Large intestine (tissue), 3 donors: ENCODE measurements at regions not wholly inside any gene's neighbourhood (a gene's known extent, or its start where the extent isn't known, plus 50 kb on each side); places are given as distances from the start of the nearest gene placed in this dataset.
"Not testable (repeated sequence)": the region's sequence is repeated elsewhere in the genome, so short reads cannot be mapped to it uniquely, and the experiment has no call there.

ENCODE experiments used
- DNase-seq, 2 donors: peaks; one replicate each; pipeline versions ENCODE4 v3.0.0 to v3.0.0-alpha.2; 2013
- H3K27ac ChIP-seq: one replicate; pipeline ENCODE4 v1.5.1; 2013; ENCODE audit warnings: low read length
- H3K27me3 ChIP-seq: 2 replicates; pipeline ENCODE4 v1.6.1; 2013; ENCODE audit warnings: low read length; ENCODE audit not compliant: control insufficient read depth, insufficient read depth
- H3K36me3 ChIP-seq: 2 replicates; pipeline ENCODE4 v1.6.1; 2013; ENCODE audit warnings: low read length; ENCODE audit not compliant: control insufficient read depth, insufficient read depth
- H3K4me1 ChIP-seq: one replicate; pipeline ENCODE4 v1.6.1; 2013; ENCODE audit warnings: low read length; ENCODE audit not compliant: control insufficient read depth, insufficient read depth
- H3K4me3 ChIP-seq: one replicate; pipeline ENCODE4 v1.5.1; 2013; ENCODE audit warnings: low read length
- H3K9me3 ChIP-seq: one replicate; pipeline ENCODE4 v1.6.1; 2013; ENCODE audit warnings: mild to moderate bottlenecking, low read depth, low read length, moderate library complexity; ENCODE audit not compliant: control insufficient read depth
- WGBS: methylation state at CpG from one replicate; pipeline ENCODE4 v1.1.5; 2013; ENCODE audit warnings: low lambda C conversion rate; ENCODE audit not compliant: insufficient coverage; 5-methylcytosine and 5-hydroxymethylcytosine counted together

GRCh38 chr5:158244882-158245281, 385.9 kb upstream of the CLINT1 start:
- Histone ChIP-seq H3K27ac (no peak overlapping the region), H3K4me3 (no peak overlapping the region), H3K9me3 (no peaks in the 10 kb centered on the region), H3K27me3 (no peaks in the 10 kb centered on the region), H3K4me1 (no peaks in the 10 kb centered on the region), H3K36me3 (no peaks in the 10 kb centered on the region)
- DNase-seq: no peak
- WGBS: 75% methylated on average over 3 of the region's 3 CpGs

- H3K36me3 ChIP-seq: no peaks in the 10 kb centered on the region
These were observed 377.8 kb upstream of the CLINT1 start for GRCh38 chr5:158236511-158237335.

GRCh38 chr5:158235159-158235547, 376.2 kb upstream of the CLINT1 start:
- H3K36me3 ChIP-seq: no peaks in the 10 kb centered on the region
- H3K4me3 ChIP-seq: no peak overlapping the region
- DNase-seq: no peak
- no peaks in the 10 kb centered on the region for H3K4me1 ChIP-seq
- H3K27ac ChIP-seq: no peak overlapping the region
- no CpG with 5 or more reads among the region's 4 CpGs for WGBS
- H3K27me3 ChIP-seq: no peaks in the 10 kb centered on the region
- no peaks in the 10 kb centered on the region for H3K9me3 ChIP-seq

More at GRCh38 chr5:158236511-158237335, 377.8 kb upstream of the CLINT1 start:
- Histone ChIP-seq H3K9me3 (no peaks in the 10 kb centered on the region), H3K27ac (no peak overlapping the region), H3K4me3 (no peak overlapping the region), H3K27me3 (no peaks in the 10 kb centered on the region), H3K4me1 (no peaks in the 10 kb centered on the region)
- no CpG with 5 or more reads among the region's 3 CpGs for WGBS
- DNase-seq: no peak

- no peaks in the 10 kb centered on the region for H3K27me3 ChIP-seq
- no peak overlapping the region for H3K4me3 ChIP-seq
- H3K9me3 ChIP-seq: no peaks in the 10 kb centered on the region
- no peaks in the 10 kb centered on the region for H3K36me3 ChIP-seq
- no peak overlapping the region for H3K27ac ChIP-seq
- DNase-seq: no peak
- WGBS: 25% methylated on average over 3 of the region's 11 CpGs
- H3K4me1 ChIP-seq: no peaks in the 10 kb centered on the region
These were observed 375.6 kb upstream of the CLINT1 start for GRCh38 chr5:158234323-158235158.

- Histone ChIP-seq H3K27me3 (no peaks in the 10 kb centered on the region), H3K4me3 (no peak overlapping the region), H3K27ac (no peak overlapping the region), H3K9me3 (no peaks in the 10 kb centered on the region), H3K4me1 (no peaks in the 10 kb centered on the region), H3K36me3 (no peaks in the 10 kb centered on the region)
- DNase-seq: no peak
- WGBS: 60% methylated on average over 1 of the region's 2 CpGs
These were observed 374.9 kb upstream of the CLINT1 start for GRCh38 chr5:158233735-158234322.

- not testable (repeated sequence) for H3K4me3 ChIP-seq, H3K27me3 ChIP-seq, H3K27ac ChIP-seq, DNase-seq, H3K4me1 ChIP-seq, H3K36me3 ChIP-seq, H3K9me3 ChIP-seq
- 100% methylated on average over 2 of the region's 5 CpGs for WGBS
These were observed 368.4 kb upstream of the CLINT1 start for GRCh38 chr5:158227314-158227713.

GRCh38 chr5:158226496-158226895, 367.6 kb upstream of the CLINT1 start:
- DNase-seq: no peak
- WGBS: no CpG with 5 or more reads among the region's 5 CpGs
- no peaks in the 10 kb centered on the region for H3K36me3 ChIP-seq
- H3K4me3 ChIP-seq: no peak overlapping the region
- H3K9me3 ChIP-seq: no peaks in the 10 kb centered on the region
- H3K27me3 ChIP-seq: no peaks in the 10 kb centered on the region
- H3K4me1 ChIP-seq: no peaks in the 10 kb centered on the region
- no peak overlapping the region for H3K27ac ChIP-seq

GRCh38 chr5:158224253-158224652, 365.3 kb upstream of the CLINT1 start:
- WGBS: 100% methylated on average over 1 of the region's 2 CpGs
- H3K27ac ChIP-seq: no peak overlapping the region
- H3K27me3 ChIP-seq: no peaks in the 10 kb centered on the region
- no peaks in the 10 kb centered on the region for H3K4me1 ChIP-seq
- no peaks in the 10 kb centered on the region for H3K36me3 ChIP-seq
- no peak for DNase-seq
- no peaks in the 10 kb centered on the region for H3K9me3 ChIP-seq
- H3K4me3 ChIP-seq: no peak overlapping the region

- Histone ChIP-seq H3K27me3 (no peaks in the 10 kb centered on the region), H3K9me3 (no peaks in the 10 kb centered on the region), H3K4me3 (no peak overlapping the region), H3K36me3 (no peaks in the 10 kb centered on the region), H3K27ac (no peak overlapping the region), H3K4me1 (no peaks in the 10 kb centered on the region)
- no peak for DNase-seq
- WGBS: 100% methylated on average over 1 of the region's 7 CpGs
These were observed 364.2 kb upstream of the CLINT1 start for GRCh38 chr5:158223054-158223600.

GRCh38 chr5:158212917-158213316, 354.0 kb upstream of the CLINT1 start:
- Histone ChIP-seq H3K4me1 (no peaks in the 10 kb centered on the region), H3K36me3 (no peaks in the 10 kb centered on the region), H3K9me3 (no peaks in the 10 kb centered on the region), H3K27ac (no peak overlapping the region), H3K4me3 (no peak overlapping the region), H3K27me3 (no peaks in the 10 kb centered on the region)
- no CpG with 5 or more reads among the region's 3 CpGs for WGBS
- DNase-seq: no peak
